Muscle layer of duodenum (tissue), 2 donors: ENCODE measurements at regions not wholly inside any gene's neighbourhood (a gene's known extent, or its start where the extent isn't known, plus 50 kb on each side); places are given as distances from the start of the nearest gene placed in this dataset.
"Not testable (repeated sequence)": the region's sequence is repeated elsewhere in the genome, so short reads cannot be mapped to it uniquely, and the experiment has no call there.

ENCODE experiments used
- H3K27ac ChIP-seq: one replicate; pipeline ENCODE4 v1.7.0; 2013; ENCODE audit warnings: mild to moderate bottlenecking, low read length
- H3K27me3 ChIP-seq: one replicate; pipeline ENCODE4 v1.7.0; 2013; ENCODE audit warnings: low read depth, mild to moderate bottlenecking, control low read depth, low read length
- H3K36me3 ChIP-seq, 2 donors: one replicate each; pipeline ENCODE4 v1.7.0; 2013; ENCODE audit warnings: low read length in 2 of 2, control low read depth in 1 of 2, mild to moderate bottlenecking in 1 of 2; ENCODE audit not compliant: insufficient read depth in 2 of 2, control insufficient read depth in 1 of 2
- H3K4me1 ChIP-seq, 2 donors: one replicate each; pipeline ENCODE4 v1.7.0; 2013; ENCODE audit warnings: low read length in 2 of 2, mild to moderate bottlenecking in 2 of 2, control low read depth in 1 of 2, moderate library complexity in 1 of 2; ENCODE audit not compliant: insufficient read depth in 2 of 2, control insufficient read depth in 1 of 2
- H3K4me3 ChIP-seq, 2 donors: one replicate each; pipeline ENCODE4 v1.7.0; 2013; ENCODE audit warnings: low read length in 2 of 2, low read depth in 1 of 2, mild to moderate bottlenecking in 1 of 2
- H3K9me3 ChIP-seq, 2 donors: one replicate each; pipeline ENCODE4 v1.7.0; 2013; ENCODE audit warnings: low read length in 2 of 2, control low read depth in 1 of 2, mild to moderate bottlenecking in 1 of 2; ENCODE audit not compliant: control insufficient read depth in 1 of 2
- donor health status: healthy.

GRCh38 chrX:118259213-118259612, 86.7 kb upstream of the WDR44 start:
- no peaks in the 10 kb centered on the region for H3K27me3 ChIP-seq
- H3K9me3 ChIP-seq, result no peaks in the 10 kb centered on the region
- no peak overlapping the region for H3K4me3 ChIP-seq
- no peaks in the 10 kb centered on the region for H3K4me1 ChIP-seq
- no peaks in the 10 kb centered on the region for H3K36me3 ChIP-seq
- no peak overlapping the region for H3K27ac ChIP-seq

DNA sequence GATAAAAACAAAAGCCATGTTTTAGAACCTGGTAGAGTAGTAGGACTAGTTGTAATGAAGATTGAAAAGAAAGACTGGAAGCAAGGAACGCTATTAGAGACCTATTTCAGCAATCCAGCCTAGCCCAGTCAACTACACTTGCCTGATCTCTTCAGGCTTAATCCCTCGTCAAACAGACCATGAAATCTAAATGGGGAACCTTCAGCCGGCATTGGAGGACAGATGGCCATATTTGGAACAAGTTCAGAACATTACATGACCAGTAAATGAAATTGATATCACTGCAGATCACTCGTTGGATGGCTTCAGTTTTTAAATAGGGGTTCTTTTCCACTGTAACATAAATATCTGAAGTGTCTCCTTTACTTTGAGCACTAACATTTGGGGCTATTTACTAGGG, 84.8 kb upstream of the WDR44 start:
- Histone ChIP-seq H3K27me3 (no peaks in the 10 kb centered on the region), H3K36me3 (no peaks in the 10 kb centered on the region), H3K4me1 (no peaks in the 10 kb centered on the region), H3K27ac (no peak overlapping the region), H3K9me3 (no peaks in the 10 kb centered on the region), H3K4me3 (no peak overlapping the region)

DNA sequence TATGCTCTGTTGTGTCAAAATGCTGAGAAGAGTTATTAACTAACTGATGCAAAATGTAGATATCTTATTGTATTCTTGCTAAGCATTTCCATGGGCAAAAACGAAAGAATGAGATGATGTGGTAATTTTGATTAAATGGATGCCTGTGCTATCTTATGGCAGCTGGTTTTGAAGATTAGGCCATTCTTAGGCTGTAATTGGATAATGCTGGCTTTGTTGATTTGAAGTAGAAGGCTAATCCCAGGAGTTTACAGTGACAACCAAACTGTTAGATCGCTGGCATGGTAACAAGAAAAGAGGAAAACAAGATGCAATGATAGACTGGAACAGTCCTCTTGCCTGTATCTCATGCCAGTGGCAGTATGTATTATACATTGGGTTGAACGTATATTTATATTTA, 74.1 kb upstream of the WDR44 start:
- H3K4me3 ChIP-seq, result no peak overlapping the region
- H3K9me3 ChIP-seq, result no peaks in the 10 kb centered on the region
- no peaks in the 10 kb centered on the region for H3K36me3 ChIP-seq
- no peaks in the 10 kb centered on the region for H3K4me1 ChIP-seq
- no peak overlapping the region for H3K27ac ChIP-seq
- H3K27me3 ChIP-seq, result no peaks in the 10 kb centered on the region

DNA sequence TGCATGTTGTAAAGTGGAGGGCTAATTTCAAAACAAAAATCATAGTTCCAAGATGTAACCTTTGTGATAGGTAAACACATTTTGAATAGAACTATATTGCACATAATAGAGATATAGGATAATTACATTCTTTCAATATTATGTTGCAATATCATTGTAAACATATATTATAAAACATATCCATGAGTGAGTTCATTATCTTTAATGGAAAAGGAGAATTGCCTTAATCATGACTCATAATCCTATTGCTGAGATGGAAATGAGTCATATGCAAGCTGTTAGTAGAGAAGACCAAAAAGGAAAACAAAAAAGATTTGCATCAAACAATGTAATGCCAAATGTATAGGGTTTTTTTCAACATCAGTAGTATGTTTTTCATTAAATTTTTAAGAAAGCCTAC, 73.7 kb upstream of the WDR44 start:
- Histone ChIP-seq H3K4me1 (no peaks in the 10 kb centered on the region), H3K27me3 (no peaks in the 10 kb centered on the region), H3K4me3 (no peak overlapping the region), H3K9me3 (no peaks in the 10 kb centered on the region), H3K36me3 (no peaks in the 10 kb centered on the region), H3K27ac (no peak overlapping the region)

- no peaks in the 10 kb centered on the region for H3K36me3 ChIP-seq
- H3K27me3 ChIP-seq, result no peaks in the 10 kb centered on the region
- no peak overlapping the region for H3K27ac ChIP-seq
- H3K4me3 ChIP-seq, result no peak overlapping the region
- H3K4me1 ChIP-seq, result no peaks in the 10 kb centered on the region
- H3K9me3 ChIP-seq, result no peaks in the 10 kb centered on the region
Measured at GRCh38 chrX:118286066-118286762, 59.7 kb upstream of the WDR44 start.

GRCh38 chrX:118295818-118296217, 50.1 kb upstream of the WDR44 start:
- H3K9me3 ChIP-seq, H3K27me3 ChIP-seq, H3K4me1 ChIP-seq, H3K4me3 ChIP-seq, H3K27ac ChIP-seq, H3K36me3 ChIP-seq: not testable (repeated sequence)
